Right atrium auricular region (tissue), 2 donors: ENCODE measurements at regions not wholly inside any gene's neighbourhood (a gene's known extent, or its start where the extent isn't known, plus 50 kb on each side); places are given as distances from the start of the nearest gene placed in this dataset.

ENCODE experiments used
- DNase-seq: peaks from one replicate; pipeline ENCODE4 v3.0.0-alpha.2; 2019; ENCODE audit warnings: low spot score
- H3K27ac ChIP-seq, 2 donors: fragments of 200-600 bp; sonication (generic); 1 replicate in 1 of 2; 2 replicates in 1 of 2; pipeline ENCODE4 v1.5.1; 2016 to 2019
- H3K27me3 ChIP-seq, 2 donors: fragments of 200-600 bp; sonication (generic); one replicate each; pipeline versions ENCODE4 v1.5.1 to v1.6.0; 2017 to 2019
- H3K36me3 ChIP-seq: fragments of 200-600 bp; sonication (generic); one replicate; pipeline ENCODE4 v1.5.1; 2016
- H3K4me1 ChIP-seq, 2 donors: fragments of 200-600 bp; sonication (generic); one replicate each; pipeline versions ENCODE4 v1.5.1 to v1.6.0; 2017 to 2019
- H3K4me3 ChIP-seq, 2 donors: fragments of 200-600 bp; sonication (generic); 1 replicate in 1 of 2; 2 replicates in 1 of 2; pipeline ENCODE4 v1.5.1; 2017 to 2019; ENCODE audit warnings: mild to moderate bottlenecking in 1 of 2, moderate library complexity in 1 of 2
- H3K9me3 ChIP-seq, 2 donors: fragments of 200-600 bp; sonication (generic); one replicate each; pipeline ENCODE4 v1.5.1; 2019
- TF ChIP-seq, protein P1 (sequence below), 2 donors: fragments of 200-600 bp; sonication (generic); IDR thresholded peaks; one replicate each; pipeline ENCODE4 v1.5.1; 2019; ENCODE audit warnings: antibody characterized with exemption in 2 of 2

DNA sequence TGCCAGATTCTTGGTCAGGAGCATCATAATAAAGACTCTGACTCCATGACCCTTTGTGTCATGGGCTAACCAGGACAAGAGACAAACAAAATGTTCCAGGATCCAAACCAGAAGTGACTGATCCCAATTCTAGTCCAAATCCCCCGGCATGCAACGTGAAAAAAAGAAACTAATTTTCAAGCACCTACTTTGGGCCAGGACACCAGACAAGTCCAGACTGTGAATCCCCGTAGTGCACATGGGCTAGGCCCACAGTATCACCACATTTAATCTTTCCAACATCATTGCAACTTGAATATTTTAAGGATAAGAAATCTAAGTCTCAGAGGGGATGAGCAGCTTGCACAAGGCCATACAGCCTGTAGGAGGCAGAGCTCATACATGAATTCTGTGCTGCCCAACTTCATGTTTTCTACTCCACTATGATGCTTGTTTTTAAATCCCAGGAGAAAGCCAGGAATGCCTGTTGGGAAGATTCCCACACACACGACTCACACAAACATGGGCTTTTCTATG lies 365.7 kb downstream of the NPIPA8 start:
- DNase-seq, result peak; percentile 59
- Histone ChIP-seq H3K27ac (no peak overlapping the region), H3K36me3 (no peaks in the 10 kb centered on the region), H3K4me3 (no peak overlapping the region), H3K9me3 (no peaks in the 10 kb centered on the region), H3K27me3 (no peaks in the 10 kb centered on the region), H3K4me1 (no peaks in the 10 kb centered on the region)
- TF ChIP-seq, protein P1, sequence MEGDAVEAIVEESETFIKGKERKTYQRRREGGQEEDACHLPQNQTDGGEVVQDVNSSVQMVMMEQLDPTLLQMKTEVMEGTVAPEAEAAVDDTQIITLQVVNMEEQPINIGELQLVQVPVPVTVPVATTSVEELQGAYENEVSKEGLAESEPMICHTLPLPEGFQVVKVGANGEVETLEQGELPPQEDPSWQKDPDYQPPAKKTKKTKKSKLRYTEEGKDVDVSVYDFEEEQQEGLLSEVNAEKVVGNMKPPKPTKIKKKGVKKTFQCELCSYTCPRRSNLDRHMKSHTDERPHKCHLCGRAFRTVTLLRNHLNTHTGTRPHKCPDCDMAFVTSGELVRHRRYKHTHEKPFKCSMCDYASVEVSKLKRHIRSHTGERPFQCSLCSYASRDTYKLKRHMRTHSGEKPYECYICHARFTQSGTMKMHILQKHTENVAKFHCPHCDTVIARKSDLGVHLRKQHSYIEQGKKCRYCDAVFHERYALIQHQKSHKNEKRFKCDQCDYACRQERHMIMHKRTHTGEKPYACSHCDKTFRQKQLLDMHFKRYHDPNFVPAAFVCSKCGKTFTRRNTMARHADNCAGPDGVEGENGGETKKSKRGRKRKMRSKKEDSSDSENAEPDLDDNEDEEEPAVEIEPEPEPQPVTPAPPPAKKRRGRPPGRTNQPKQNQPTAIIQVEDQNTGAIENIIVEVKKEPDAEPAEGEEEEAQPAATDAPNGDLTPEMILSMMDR (IDR thresholded peaks at IDR 0.05), result no peak

DNA sequence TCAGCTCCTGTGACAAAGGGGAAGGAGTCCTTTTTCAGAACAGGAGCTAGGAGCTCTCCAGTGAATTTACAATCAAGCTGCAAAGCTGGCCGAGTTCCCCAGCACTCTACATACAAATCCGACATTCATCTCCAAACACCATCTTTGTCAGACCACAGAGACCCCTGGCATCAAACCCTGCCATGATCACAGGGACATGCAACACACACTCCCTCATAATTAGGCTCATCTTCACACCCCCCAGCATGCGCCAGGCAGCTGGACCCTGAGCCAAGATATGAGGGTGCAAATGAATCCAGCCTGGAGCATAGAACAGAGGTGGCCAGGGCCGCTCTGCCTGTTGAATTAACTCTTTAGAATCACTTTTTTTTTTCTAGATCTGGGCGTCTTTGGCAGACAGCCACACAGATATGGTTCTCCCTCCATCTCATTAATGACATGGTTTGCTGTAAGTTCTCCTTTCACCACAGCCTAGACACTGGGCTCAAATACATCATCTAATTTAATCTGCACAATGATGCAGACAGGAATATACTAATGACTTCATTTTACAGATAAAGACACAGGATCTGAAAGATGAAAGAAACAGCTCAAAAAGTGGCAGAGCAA lies 366.3 kb downstream of the NPIPA8 start:
- no peaks in the 10 kb centered on the region for H3K9me3 ChIP-seq
- TF ChIP-seq, protein P1 (IDR thresholded peaks at IDR 0.05), result no peak
- no peaks in the 10 kb centered on the region for H3K4me1 ChIP-seq
- H3K36me3 ChIP-seq, result no peaks in the 10 kb centered on the region
- H3K27me3 ChIP-seq, result no peaks in the 10 kb centered on the region
- DNase-seq, result no peak
- H3K4me3 ChIP-seq, result no peak overlapping the region
- no peak overlapping the region for H3K27ac ChIP-seq

DNA sequence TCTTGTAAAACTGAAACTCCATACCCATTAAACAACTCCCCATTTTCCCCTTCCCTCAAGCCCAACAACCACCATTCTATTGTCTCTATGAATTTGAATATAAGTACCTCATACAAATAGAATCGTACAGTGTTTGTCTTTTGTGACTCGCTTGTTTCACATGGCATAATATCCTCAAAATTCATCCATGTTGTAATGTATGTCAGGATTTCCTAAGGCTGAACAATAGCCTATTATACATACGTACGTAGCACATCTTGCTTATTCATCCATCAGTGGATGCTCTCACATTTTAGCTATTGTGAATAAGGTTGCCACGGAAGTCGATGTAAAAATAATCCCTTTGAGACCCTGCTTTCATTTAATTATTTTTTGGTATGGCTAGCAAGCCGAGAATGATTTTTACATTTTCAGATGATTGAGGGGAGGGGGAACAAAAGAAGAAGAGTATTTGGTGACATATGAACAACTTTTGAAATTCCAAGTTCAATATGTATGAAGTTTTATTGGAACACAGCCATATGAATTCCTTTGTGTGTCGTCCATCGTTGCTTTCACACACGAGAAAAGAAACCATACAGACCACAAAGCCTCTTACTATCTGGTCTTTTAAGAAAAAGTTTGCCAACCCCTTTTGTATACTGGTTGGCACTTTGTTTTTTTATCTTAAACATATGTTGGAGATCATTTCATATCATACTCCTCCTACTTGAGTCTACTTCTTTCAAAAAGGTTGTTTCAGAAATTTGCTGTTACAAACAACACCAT lies 371.2 kb downstream of the NPIPA8 start:
- Histone ChIP-seq H3K27me3 (no peaks in the 10 kb centered on the region), H3K36me3 (no peaks in the 10 kb centered on the region), H3K4me1 (no peaks in the 10 kb centered on the region), H3K9me3 (no peaks in the 10 kb centered on the region), H3K27ac (no peak overlapping the region), H3K4me3 (no peak overlapping the region)
- no peak for DNase-seq
- TF ChIP-seq, protein P1 (IDR thresholded peaks at IDR 0.05), result no peak

DNA sequence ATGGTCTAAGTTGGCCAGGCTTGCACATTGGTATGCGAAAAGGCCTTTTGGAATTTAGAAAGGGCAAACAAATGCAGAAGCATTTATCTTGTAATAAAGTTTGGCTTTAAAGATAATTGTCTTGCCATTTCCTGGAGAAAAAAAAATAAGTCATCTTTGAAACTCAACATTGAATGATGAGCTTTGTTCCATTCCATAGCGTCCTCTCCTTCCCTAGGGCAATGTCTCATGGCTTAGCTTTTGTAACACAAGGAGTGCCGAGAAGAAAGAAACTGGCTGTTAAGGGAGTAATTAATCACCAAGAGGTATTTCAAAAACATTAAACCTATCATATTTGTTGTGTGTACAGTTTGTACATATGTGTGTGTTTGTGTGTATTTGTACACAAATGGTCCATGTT lies 372.3 kb downstream of the NPIPA8 start:
- DNase-seq, result no peak
- Histone ChIP-seq H3K27me3 (no peaks in the 10 kb centered on the region), H3K27ac (no peak overlapping the region), H3K4me1 (no peaks in the 10 kb centered on the region), H3K4me3 (no peak overlapping the region), H3K36me3 (no peaks in the 10 kb centered on the region), H3K9me3 (no peaks in the 10 kb centered on the region)
- TF ChIP-seq, protein P1 (IDR thresholded peaks at IDR 0.05), result no peak

DNA sequence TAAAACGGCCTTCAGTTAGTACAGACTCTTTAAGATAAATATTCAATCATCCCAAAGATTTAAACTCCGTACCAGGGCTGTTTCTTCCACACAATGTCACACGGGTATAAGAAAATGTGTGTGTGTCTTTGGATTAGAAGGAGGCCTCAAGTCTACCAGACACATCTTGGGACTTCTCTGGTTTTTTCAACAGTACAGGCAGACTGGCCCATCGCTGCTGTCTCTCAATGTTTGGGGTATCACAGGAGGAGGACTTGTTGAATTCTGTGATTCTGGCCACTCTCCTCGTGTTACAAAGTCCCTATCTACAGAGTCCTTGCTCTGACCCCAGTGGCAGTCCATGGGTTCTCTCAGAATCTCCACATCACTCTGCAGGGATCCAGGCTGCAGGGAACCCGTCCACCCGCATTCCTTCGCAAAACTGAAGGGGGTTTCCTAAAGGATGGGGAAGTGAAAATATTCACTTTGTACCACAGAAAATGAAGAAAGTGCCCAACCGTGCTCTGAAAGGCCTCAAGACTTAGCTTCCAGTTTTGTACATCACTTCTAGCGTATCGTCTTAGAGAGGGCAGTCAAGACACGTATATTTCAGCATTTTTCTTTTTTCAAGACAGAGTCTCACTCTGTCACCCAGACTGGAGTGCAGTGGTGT lies 373.2 kb downstream of the NPIPA8 start:
- H3K36me3 ChIP-seq, result no peaks in the 10 kb centered on the region
- no peak overlapping the region for H3K27ac ChIP-seq
- no peaks in the 10 kb centered on the region for H3K27me3 ChIP-seq
- no peaks in the 10 kb centered on the region for H3K9me3 ChIP-seq
- no peaks in the 10 kb centered on the region for H3K4me1 ChIP-seq
- TF ChIP-seq, protein P1 (IDR thresholded peaks at IDR 0.05), result no peak
- H3K4me3 ChIP-seq, result no peak overlapping the region
- no peak for DNase-seq
